Loucy (cell line): ENCODE measurements at regions not wholly inside any gene's neighbourhood (a gene's known extent, or its start where the extent isn't known, plus 50 kb on each side); places are given as distances from the start of the nearest gene placed in this dataset.
A peak's percentile ranks its signal among the peaks of the same experiment; 100 is the strongest.

Source experiments
- H2AFZ ChIP-seq: fragments of 200-600 bp; sonication (generic); 2 replicates; pipeline ENCODE4 v1.6.0; 2016; ENCODE audit warnings: antibody characterized with exemption, mild to moderate bottlenecking, low read length, moderate library complexity
- H3F3A ChIP-seq: fragments of 200-600 bp; 2 replicates; pipeline ENCODE4 v1.6.0; 2016; ENCODE audit warnings: antibody characterized with exemption, low read depth, mild to moderate bottlenecking
- H3K27me3 ChIP-seq: fragments of 200-600 bp; sonication (generic); 2 replicates; pipeline ENCODE4 v1.6.1; 2014; ENCODE audit warnings: low read length, mild to moderate bottlenecking; ENCODE audit not compliant: insufficient read depth, poor library complexity, severe bottlenecking
- H3K36me3 ChIP-seq: fragments of 200-600 bp; sonication (generic); 2 replicates; pipeline ENCODE4 v1.6.1; 2016; ENCODE audit warnings: low read length; ENCODE audit not compliant: insufficient read depth
- H3K4me1 ChIP-seq: fragments of 200-600 bp; sonication (generic); 2 replicates; pipeline ENCODE4 v1.5.1; 2014; ENCODE audit warnings: low read length, mild to moderate bottlenecking; ENCODE audit not compliant: insufficient read depth, poor library complexity, severe bottlenecking
- H3K4me2 ChIP-seq: fragments of 200-600 bp; sonication (generic); 2 replicates; pipeline ENCODE4 v1.6.0; 2014; ENCODE audit warnings: antibody characterized with exemption, low read length, low read depth, mild to moderate bottlenecking; ENCODE audit not compliant: poor library complexity, severe bottlenecking
- H3K4me3 ChIP-seq: fragments of 200-600 bp; sonication (generic); 2 replicates; pipeline ENCODE4 v1.5.1; 2014; ENCODE audit warnings: low read length, mild to moderate bottlenecking, mixed read lengths; ENCODE audit not compliant: poor library complexity, severe bottlenecking
- H3K79me2 ChIP-seq: fragments of 200-600 bp; sonication (generic); 2 replicates; pipeline ENCODE4 v1.6.1; 2014; ENCODE audit warnings: low read length; ENCODE audit not compliant: insufficient read depth
- H3K9ac ChIP-seq: fragments of 200-600 bp; sonication (generic); 2 replicates; pipeline ENCODE4 v1.6.0; 2014; ENCODE audit warnings: mild to moderate bottlenecking, low read depth, low read length, moderate library complexity; ENCODE audit not compliant: poor library complexity, severe bottlenecking
- H3K9me2 ChIP-seq: fragments of 200-600 bp; sonication (generic); replicated peaks from 2 replicates; pipeline ENCODE4 v1.6.1; 2016; ENCODE audit warnings: low read depth, low read length, mixed read lengths
- H3K9me3 ChIP-seq: fragments of 200-600 bp; sonication (generic); 2 replicates; pipeline ENCODE4 v1.6.1; 2014; ENCODE audit warnings: mild to moderate bottlenecking, antibody characterized with exemption, low read length, low read depth; ENCODE audit not compliant: insufficient read depth
- H4K20me1 ChIP-seq: fragments of 200-600 bp; sonication (generic); 2 replicates; pipeline ENCODE4 v1.6.0; 2014; ENCODE audit warnings: antibody characterized with exemption, low read length, mild to moderate bottlenecking; ENCODE audit not compliant: insufficient read depth, poor library complexity, severe bottlenecking
- EZH2phosphoT487 ChIP-seq: fragments of 200-600 bp; IDR thresholded peaks from 2 replicates; pipeline ENCODE4 v1.6.1; 2018; ENCODE audit warnings: antibody characterized with exemption, mild to moderate bottlenecking, moderate library complexity, borderline replicate concordance
- TF ChIP-seq, protein P1 (sequence below): fragments of 200-600 bp; sonication (generic); conservative IDR thresholded peaks from 2 replicates; pipeline ENCODE4 v1.5.1; 2014; ENCODE audit warnings: mild to moderate bottlenecking, antibody characterized with exemption, low read length

DNA sequence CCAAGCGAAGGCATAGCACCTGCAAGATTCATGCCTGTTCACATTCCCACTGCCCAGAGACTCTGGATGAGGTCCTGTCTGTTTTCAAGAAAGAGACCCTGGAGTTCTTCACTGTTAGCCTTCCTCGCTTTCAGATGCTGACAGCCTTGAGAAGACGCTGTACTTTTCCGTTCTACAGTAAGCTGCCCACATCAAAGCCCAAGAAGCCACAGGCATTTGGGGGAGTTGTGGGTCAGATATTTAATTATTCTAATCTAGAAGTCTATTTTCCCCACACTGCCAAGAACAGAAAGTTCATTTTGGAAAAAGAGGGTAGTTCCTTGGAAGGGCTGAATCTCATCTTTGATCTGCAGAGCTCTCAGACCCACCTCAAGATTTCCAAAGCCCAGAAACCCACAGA lies 127.9 kb downstream of the AXIN2 start:
- peak overlapping the region; percentile 58 for H3K4me3 ChIP-seq
- no peaks in the 10 kb centered on the region for H3K79me2 ChIP-seq
- no peaks in the 10 kb centered on the region for H3K9me3 ChIP-seq
- H3K36me3 ChIP-seq, result no peaks in the 10 kb centered on the region
- H4K20me1 ChIP-seq, result no peaks in the 10 kb centered on the region
- H2AFZ ChIP-seq, result no peak overlapping the region
- no peaks in the 10 kb centered on the region for H3F3A ChIP-seq
- H3K4me2 ChIP-seq, result peak overlapping the region; percentile 72
- H3K27me3 ChIP-seq, result no peaks in the 10 kb centered on the region
- H3K4me1 ChIP-seq, result peaks cover 12% of the 10 kb centered on the region
- no peak overlapping the region for H3K9ac ChIP-seq
- no peaks in the 10 kb centered on the region for H3K9me2 ChIP-seq
- TF ChIP-seq, protein P1, sequence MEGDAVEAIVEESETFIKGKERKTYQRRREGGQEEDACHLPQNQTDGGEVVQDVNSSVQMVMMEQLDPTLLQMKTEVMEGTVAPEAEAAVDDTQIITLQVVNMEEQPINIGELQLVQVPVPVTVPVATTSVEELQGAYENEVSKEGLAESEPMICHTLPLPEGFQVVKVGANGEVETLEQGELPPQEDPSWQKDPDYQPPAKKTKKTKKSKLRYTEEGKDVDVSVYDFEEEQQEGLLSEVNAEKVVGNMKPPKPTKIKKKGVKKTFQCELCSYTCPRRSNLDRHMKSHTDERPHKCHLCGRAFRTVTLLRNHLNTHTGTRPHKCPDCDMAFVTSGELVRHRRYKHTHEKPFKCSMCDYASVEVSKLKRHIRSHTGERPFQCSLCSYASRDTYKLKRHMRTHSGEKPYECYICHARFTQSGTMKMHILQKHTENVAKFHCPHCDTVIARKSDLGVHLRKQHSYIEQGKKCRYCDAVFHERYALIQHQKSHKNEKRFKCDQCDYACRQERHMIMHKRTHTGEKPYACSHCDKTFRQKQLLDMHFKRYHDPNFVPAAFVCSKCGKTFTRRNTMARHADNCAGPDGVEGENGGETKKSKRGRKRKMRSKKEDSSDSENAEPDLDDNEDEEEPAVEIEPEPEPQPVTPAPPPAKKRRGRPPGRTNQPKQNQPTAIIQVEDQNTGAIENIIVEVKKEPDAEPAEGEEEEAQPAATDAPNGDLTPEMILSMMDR, result no peak
- no peak for TF ChIP-seq EZH2phosphoT487

DNA sequence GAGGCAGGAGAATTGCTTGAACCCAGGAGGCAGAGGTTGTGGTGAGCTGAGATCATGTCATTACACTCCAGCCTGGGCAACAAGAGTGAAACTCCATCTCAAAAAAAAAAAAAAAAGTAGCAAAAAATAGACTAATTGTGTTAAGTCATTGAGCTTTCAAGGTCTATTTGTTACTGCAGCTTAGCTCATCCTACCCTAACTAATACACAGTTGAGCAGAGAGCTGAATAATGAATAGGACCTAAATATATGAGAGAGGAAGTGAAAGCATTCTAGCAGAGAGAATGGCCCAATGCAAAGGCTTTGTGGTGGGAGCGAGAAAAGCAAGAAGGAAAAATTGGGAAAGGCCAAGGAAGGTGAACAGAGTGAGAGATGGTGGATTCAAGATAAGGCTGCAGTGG lies 128.3 kb downstream of the AXIN2 start:
- Histone ChIP-seq H3K9ac (no peak overlapping the region), H3K9me2 (no peaks in the 10 kb centered on the region), H3K9me3 (no peaks in the 10 kb centered on the region), H2AFZ (no peak overlapping the region), H4K20me1 (no peaks in the 10 kb centered on the region), H3K36me3 (no peaks in the 10 kb centered on the region), H3K4me3 (peak overlapping the region; percentile 58), H3K4me2 (peak overlapping the region; percentile 72), H3K79me2 (no peaks in the 10 kb centered on the region), H3K4me1 (peaks cover 12% of the 10 kb centered on the region), H3F3A (no peaks in the 10 kb centered on the region), H3K27me3 (no peaks in the 10 kb centered on the region)
- TF ChIP-seq, protein P1, result no peak
- TF ChIP-seq EZH2phosphoT487, result no peak

DNA sequence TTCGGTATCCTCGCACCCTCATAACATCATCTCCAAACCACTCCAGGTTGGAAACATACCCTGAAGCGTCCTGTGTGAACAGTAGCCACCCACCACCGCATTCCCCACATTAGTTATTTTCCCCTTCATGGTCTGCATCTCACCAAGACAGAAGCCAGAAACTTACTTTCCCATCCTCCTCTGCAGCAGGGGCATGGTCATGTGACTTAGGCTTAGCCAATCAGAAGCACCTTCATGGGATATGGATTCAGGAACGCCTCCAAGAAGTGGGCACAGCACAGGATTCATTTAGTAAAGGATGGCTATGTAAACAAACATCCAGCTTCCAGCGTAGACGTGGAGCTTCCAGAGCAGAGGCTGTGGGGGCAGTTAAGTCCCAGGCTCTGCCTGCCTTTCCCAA lies 130.3 kb downstream of the AXIN2 start:
- peaks cover 12% of the 10 kb centered on the region for H3K4me1 ChIP-seq
- no peaks in the 10 kb centered on the region for H3K9me2 ChIP-seq
- H3K27me3 ChIP-seq, result no peaks in the 10 kb centered on the region
- H3K4me2 ChIP-seq, result no peak overlapping the region
- no peaks in the 10 kb centered on the region for H4K20me1 ChIP-seq
- no peaks in the 10 kb centered on the region for H3K36me3 ChIP-seq
- H3K4me3 ChIP-seq, result no peak overlapping the region
- no peak overlapping the region for H2AFZ ChIP-seq
- TF ChIP-seq, protein P1, result no peak
- TF ChIP-seq EZH2phosphoT487, result no peak
- no peak overlapping the region for H3K9ac ChIP-seq
- no peaks in the 10 kb centered on the region for H3K79me2 ChIP-seq
- no peaks in the 10 kb centered on the region for H3K9me3 ChIP-seq
- no peaks in the 10 kb centered on the region for H3F3A ChIP-seq
